HL-60 (cell line): ENCODE measurements at regions not wholly inside any gene's neighbourhood (a gene's known extent, or its start where the extent isn't known, plus 50 kb on each side); places are given as distances from the start of the nearest gene placed in this dataset.

Experiments
- DNase-seq, 2 experiments: peaks; one replicate each; pipeline ENCODE4 v3.0.0-alpha.2; 2010 to 2020; ENCODE audit warnings: low read depth in 1 of 2, low spot score in 1 of 2
- H3K27ac ChIP-seq: fragments of 250-450 bp; sonication (Bioruptor Pico); replicated peaks from 2 replicates; pipeline ENCODE4 v1.5.1; 2020; ENCODE audit warnings: mild to moderate bottlenecking, moderate library complexity
- H3K27me3 ChIP-seq: fragments of 250-450 bp; sonication (Bioruptor Pico); 2 replicates; pipeline ENCODE4 v1.5.1; 2021; ENCODE audit warnings: mild to moderate bottlenecking, moderate library complexity; ENCODE audit not compliant: insufficient read depth, poor library complexity, severe bottlenecking
- H3K4me3 ChIP-seq: replicated peaks from 2 replicates; pipeline ENCODE4 v1.5.1; 2011; ENCODE audit warnings: mild to moderate bottlenecking, control low read depth, low read length; ENCODE audit not compliant: insufficient read depth
- GABPA ChIP-seq: IDR thresholded peaks from 2 replicates; pipeline ENCODE4 v1.6.1; 2012; ENCODE audit warnings: low read depth
- POLR2AphosphoS5 ChIP-seq: IDR thresholded peaks from 2 replicates; pipeline ENCODE4 v1.6.1; 2012; ENCODE audit warnings: low read depth
- SPI1 ChIP-seq: IDR thresholded peaks from 2 replicates; pipeline ENCODE4 v1.6.1; 2012; ENCODE audit warnings: low read depth, mild to moderate bottlenecking, borderline replicate concordance
- TF ChIP-seq, protein P1 (sequence below): IDR thresholded peaks from 2 replicates; pipeline ENCODE4 v1.6.1; 2012; ENCODE audit warnings: low read depth; ENCODE audit not compliant: insufficient replicate concordance
- TF ChIP-seq, protein P2 (sequence below): IDR thresholded peaks from one replicate; pipeline ENCODE4 v1.5.1; 2011; ENCODE audit warnings: low read length, control low read depth, inconsistent platforms; ENCODE audit not compliant: insufficient read depth

DNA sequence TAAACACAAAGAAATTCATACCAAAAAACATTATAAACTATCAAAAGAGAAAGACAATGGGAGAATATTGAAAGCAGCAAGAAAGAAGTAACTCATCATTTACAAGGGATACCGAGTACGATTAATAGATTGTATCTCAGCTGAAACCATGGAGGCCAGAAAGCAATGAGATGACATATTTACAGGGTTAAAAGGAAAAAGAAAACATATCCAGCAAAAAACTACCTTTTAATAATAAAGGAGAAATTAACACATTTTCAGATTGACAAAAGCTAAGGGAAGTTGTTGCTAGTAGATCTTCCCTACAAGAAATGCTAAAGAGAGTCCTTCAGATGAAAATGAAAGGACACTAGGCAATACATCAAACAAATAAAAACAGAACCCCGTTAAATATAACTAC is 364.8 kb upstream of the TNC start:
- TF ChIP-seq, protein P1, sequence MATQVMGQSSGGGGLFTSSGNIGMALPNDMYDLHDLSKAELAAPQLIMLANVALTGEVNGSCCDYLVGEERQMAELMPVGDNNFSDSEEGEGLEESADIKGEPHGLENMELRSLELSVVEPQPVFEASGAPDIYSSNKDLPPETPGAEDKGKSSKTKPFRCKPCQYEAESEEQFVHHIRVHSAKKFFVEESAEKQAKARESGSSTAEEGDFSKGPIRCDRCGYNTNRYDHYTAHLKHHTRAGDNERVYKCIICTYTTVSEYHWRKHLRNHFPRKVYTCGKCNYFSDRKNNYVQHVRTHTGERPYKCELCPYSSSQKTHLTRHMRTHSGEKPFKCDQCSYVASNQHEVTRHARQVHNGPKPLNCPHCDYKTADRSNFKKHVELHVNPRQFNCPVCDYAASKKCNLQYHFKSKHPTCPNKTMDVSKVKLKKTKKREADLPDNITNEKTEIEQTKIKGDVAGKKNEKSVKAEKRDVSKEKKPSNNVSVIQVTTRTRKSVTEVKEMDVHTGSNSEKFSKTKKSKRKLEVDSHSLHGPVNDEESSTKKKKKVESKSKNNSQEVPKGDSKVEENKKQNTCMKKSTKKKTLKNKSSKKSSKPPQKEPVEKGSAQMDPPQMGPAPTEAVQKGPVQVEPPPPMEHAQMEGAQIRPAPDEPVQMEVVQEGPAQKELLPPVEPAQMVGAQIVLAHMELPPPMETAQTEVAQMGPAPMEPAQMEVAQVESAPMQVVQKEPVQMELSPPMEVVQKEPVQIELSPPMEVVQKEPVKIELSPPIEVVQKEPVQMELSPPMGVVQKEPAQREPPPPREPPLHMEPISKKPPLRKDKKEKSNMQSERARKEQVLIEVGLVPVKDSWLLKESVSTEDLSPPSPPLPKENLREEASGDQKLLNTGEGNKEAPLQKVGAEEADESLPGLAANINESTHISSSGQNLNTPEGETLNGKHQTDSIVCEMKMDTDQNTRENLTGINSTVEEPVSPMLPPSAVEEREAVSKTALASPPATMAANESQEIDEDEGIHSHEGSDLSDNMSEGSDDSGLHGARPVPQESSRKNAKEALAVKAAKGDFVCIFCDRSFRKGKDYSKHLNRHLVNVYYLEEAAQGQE: no peak
- TF ChIP-seq POLR2AphosphoS5 (no peak), SPI1 (no peak), GABPA (no peak)
- TF ChIP-seq, protein P2, sequence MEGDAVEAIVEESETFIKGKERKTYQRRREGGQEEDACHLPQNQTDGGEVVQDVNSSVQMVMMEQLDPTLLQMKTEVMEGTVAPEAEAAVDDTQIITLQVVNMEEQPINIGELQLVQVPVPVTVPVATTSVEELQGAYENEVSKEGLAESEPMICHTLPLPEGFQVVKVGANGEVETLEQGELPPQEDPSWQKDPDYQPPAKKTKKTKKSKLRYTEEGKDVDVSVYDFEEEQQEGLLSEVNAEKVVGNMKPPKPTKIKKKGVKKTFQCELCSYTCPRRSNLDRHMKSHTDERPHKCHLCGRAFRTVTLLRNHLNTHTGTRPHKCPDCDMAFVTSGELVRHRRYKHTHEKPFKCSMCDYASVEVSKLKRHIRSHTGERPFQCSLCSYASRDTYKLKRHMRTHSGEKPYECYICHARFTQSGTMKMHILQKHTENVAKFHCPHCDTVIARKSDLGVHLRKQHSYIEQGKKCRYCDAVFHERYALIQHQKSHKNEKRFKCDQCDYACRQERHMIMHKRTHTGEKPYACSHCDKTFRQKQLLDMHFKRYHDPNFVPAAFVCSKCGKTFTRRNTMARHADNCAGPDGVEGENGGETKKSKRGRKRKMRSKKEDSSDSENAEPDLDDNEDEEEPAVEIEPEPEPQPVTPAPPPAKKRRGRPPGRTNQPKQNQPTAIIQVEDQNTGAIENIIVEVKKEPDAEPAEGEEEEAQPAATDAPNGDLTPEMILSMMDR: no peak
- H3K4me3 ChIP-seq: no peak overlapping the region
- peaks cover 5% of the 10 kb centered on the region for H3K27me3 ChIP-seq
- H3K27ac ChIP-seq: no peak overlapping the region
- no peak for DNase-seq

DNA sequence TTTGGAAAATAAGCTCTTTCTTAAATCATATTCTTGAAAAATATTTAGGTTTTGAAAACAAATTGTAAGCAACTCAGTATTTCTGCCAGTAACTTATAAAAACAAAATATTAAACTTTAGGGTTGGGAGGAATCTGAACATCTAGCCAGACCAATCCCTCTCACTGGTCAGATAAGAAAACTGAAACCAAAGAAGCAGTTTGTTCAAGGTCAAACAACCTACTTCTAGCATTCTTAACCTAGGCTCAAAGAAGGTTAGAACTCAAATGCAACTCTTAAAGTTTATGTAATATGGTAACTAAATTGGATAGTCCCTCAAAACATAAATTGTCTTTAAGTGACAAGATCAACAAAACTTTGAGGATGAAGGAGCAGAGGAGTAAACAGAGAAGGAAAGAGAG is 374.9 kb upstream of the TNC start:
- TF ChIP-seq, protein P1: no peak
- TF ChIP-seq, protein P2: no peak
- TF ChIP-seq GABPA: no peak
- TF ChIP-seq SPI1: no peak
- no peak for TF ChIP-seq POLR2AphosphoS5
- H3K27me3 ChIP-seq: no peaks in the 10 kb centered on the region
- H3K4me3 ChIP-seq: no peak overlapping the region
- H3K27ac ChIP-seq: no peak overlapping the region
- no peak for DNase-seq

DNA sequence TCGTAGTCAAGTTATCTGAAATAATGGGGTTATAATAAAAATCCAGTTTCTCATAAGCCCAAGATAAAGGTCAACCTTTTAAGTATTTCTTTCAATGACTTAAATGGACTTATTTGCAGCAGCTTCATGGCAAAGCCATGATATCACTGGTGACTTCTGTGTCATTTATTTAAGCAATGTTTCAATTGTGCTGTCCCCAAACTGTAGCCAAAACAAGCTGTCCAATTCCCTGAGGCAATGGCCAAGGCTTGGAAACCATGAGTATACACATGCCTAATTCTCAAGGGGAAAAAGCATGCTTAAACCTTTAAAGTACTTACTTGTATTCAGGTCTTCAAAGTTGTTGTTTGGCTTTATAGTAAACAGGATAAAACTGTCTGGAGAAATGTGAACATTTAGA is 376.4 kb upstream of the TNC start:
- Histone ChIP-seq H3K27me3 (no peaks in the 10 kb centered on the region), H3K27ac (no peak overlapping the region), H3K4me3 (no peak overlapping the region)
- TF ChIP-seq SPI1: no peak
- TF ChIP-seq, protein P2: no peak
- TF ChIP-seq POLR2AphosphoS5: no peak
- TF ChIP-seq, protein P1: no peak
- TF ChIP-seq GABPA: no peak
- DNase-seq: no peak
